Immature natural killer cell (primary cell): ENCODE measurements at regions not wholly inside any gene's neighbourhood (a gene's known extent, or its start where the extent isn't known, plus 50 kb on each side); places are given as distances from the start of the nearest gene placed in this dataset.

Experiments
- DNase-seq, 3 donors: peaks; one replicate each; pipeline ENCODE4 v3.0.0; 2022; ENCODE audit warnings: mixed read lengths in 1 of 3
- H3K27ac Mint-ChIP-seq, 6 donors: one replicate each; pipeline ENCODE4 v1.8.0; 2020; ENCODE audit warnings: mixed read lengths in 6 of 6, mild to moderate bottlenecking in 5 of 6, inconsistent platforms in 4 of 6, moderate library complexity in 3 of 6
- H3K27me3 Mint-ChIP-seq, 3 donors: one replicate each; pipeline ENCODE4 v1.8.0; 2020 to 2021; ENCODE audit warnings: low read depth in 3 of 3, mild to moderate bottlenecking in 3 of 3, mixed read lengths in 3 of 3, moderate library complexity in 3 of 3, inconsistent platforms in 1 of 3
- H3K36me3 Mint-ChIP-seq, 3 donors: one replicate each; pipeline ENCODE4 v1.8.0; 2020; ENCODE audit warnings: mixed read lengths in 3 of 3, inconsistent platforms in 2 of 3, mild to moderate bottlenecking in 2 of 3
- H3K4me1 Mint-ChIP-seq, 2 donors: one replicate each; pipeline ENCODE4 v1.8.0; 2020; ENCODE audit warnings: inconsistent platforms in 2 of 2, mild to moderate bottlenecking in 2 of 2, mixed read lengths in 2 of 2, moderate library complexity in 1 of 2
- H3K4me3 Mint-ChIP-seq, 5 donors: one replicate each; pipeline ENCODE4 v1.8.0; 2020; ENCODE audit warnings: mild to moderate bottlenecking in 5 of 5, mixed read lengths in 5 of 5, inconsistent platforms in 3 of 5, moderate library complexity in 3 of 5
- H3K9me3 Mint-ChIP-seq, 6 donors: one replicate each; pipeline ENCODE4 v1.8.0; 2020; ENCODE audit warnings: mild to moderate bottlenecking in 6 of 6, mixed read lengths in 6 of 6, inconsistent platforms in 4 of 6, moderate library complexity in 3 of 6

- Mint-ChIP-seq H3K4me1 (no peaks in the 10 kb centered on the region), H3K9me3 (no peaks in the 10 kb centered on the region), H3K36me3 (no peaks in the 10 kb centered on the region), H3K27ac (no peak overlapping the region), H3K27me3 (peaks cover 0 to 3% (median 2%) of the 10 kb centered on the region in 3 donors), H3K4me3 (no peak overlapping the region)
- no peak for DNase-seq
Observed at GRCh38 chr9:86772635-86772993, 174.7 kb downstream of the GAS1 start.

GRCh38 chr9:86771941-86772634, 175.2 kb downstream of the GAS1 start:
- no peak overlapping the region for H3K27ac Mint-ChIP-seq
- H3K27me3 Mint-ChIP-seq = peaks cover 0 to 3% (median 2%) of the 10 kb centered on the region in 3 donors
- no peaks in the 10 kb centered on the region for H3K4me1 Mint-ChIP-seq
- no peaks in the 10 kb centered on the region for H3K9me3 Mint-ChIP-seq
- H3K36me3 Mint-ChIP-seq = no peaks in the 10 kb centered on the region
- DNase-seq = no peak
- H3K4me3 Mint-ChIP-seq = no peak overlapping the region

- Mint-ChIP-seq H3K27me3 (peaks cover 0 to 5% (median 2%) of the 10 kb centered on the region in 3 donors), H3K4me1 (no peaks in the 10 kb centered on the region), H3K36me3 (no peaks in the 10 kb centered on the region)
Observed at GRCh38 chr9:86771420-86771819, 175.9 kb downstream of the GAS1 start.

GRCh38 chr9:86768709-86769108, 178.6 kb downstream of the GAS1 start:
- no peak overlapping the region for H3K4me3 Mint-ChIP-seq
- peaks cover 0 to 5% (median 2%) of the 10 kb centered on the region in 3 donors for H3K27me3 Mint-ChIP-seq
- H3K27ac Mint-ChIP-seq = no peak overlapping the region
- H3K4me1 Mint-ChIP-seq = no peaks in the 10 kb centered on the region
- peaks cover 0 to 3% (median 0%) of the 10 kb centered on the region in 6 donors for H3K9me3 Mint-ChIP-seq
- H3K36me3 Mint-ChIP-seq = no peaks in the 10 kb centered on the region
- DNase-seq = no peak

More at GRCh38 chr9:86771420-86771819, 175.9 kb downstream of the GAS1 start:
- H3K9me3 Mint-ChIP-seq = no peaks in the 10 kb centered on the region
- no peak overlapping the region for H3K27ac Mint-ChIP-seq
- no peak overlapping the region for H3K4me3 Mint-ChIP-seq
- DNase-seq = no peak

- DNase-seq = no peak
- H3K4me1 Mint-ChIP-seq = no peaks in the 10 kb centered on the region
- no peak overlapping the region for H3K4me3 Mint-ChIP-seq
- no peak overlapping the region for H3K27ac Mint-ChIP-seq
- H3K27me3 Mint-ChIP-seq = peaks cover 0 to 5% (median 2%) of the 10 kb centered on the region in 3 donors
- no peaks in the 10 kb centered on the region for H3K36me3 Mint-ChIP-seq
- peaks cover 0 to 5% (median 0%) of the 10 kb centered on the region in 6 donors for H3K9me3 Mint-ChIP-seq
Observed at GRCh38 chr9:86768020-86768419, 179.3 kb downstream of the GAS1 start.

GRCh38 chr9:86767373-86767772, 179.9 kb downstream of the GAS1 start:
- Mint-ChIP-seq H3K9me3 (peaks cover 0 to 5% (median 0%) of the 10 kb centered on the region in 6 donors), H3K4me1 (no peaks in the 10 kb centered on the region), H3K36me3 (no peaks in the 10 kb centered on the region)

GRCh38 chr9:86766912-86767311, 180.4 kb downstream of the GAS1 start:
- H3K4me3 Mint-ChIP-seq = no peak overlapping the region
- DNase-seq = no peak
- H3K27ac Mint-ChIP-seq = no peak overlapping the region
- H3K27me3 Mint-ChIP-seq = peaks cover 0 to 5% (median 2%) of the 10 kb centered on the region in 3 donors
- H3K9me3 Mint-ChIP-seq = peaks cover 0 to 5% (median 0%) of the 10 kb centered on the region in 6 donors
- no peaks in the 10 kb centered on the region for H3K4me1 Mint-ChIP-seq
- H3K36me3 Mint-ChIP-seq = no peaks in the 10 kb centered on the region

More at GRCh38 chr9:86767373-86767772, 179.9 kb downstream of the GAS1 start:
- no peak for DNase-seq
- no peak overlapping the region for H3K4me3 Mint-ChIP-seq
- H3K27ac Mint-ChIP-seq = no peak overlapping the region
- peaks cover 0 to 5% (median 2%) of the 10 kb centered on the region in 3 donors for H3K27me3 Mint-ChIP-seq

GRCh38 chr9:86766511-86766910, 180.8 kb downstream of the GAS1 start:
- no peak overlapping the region for H3K4me3 Mint-ChIP-seq

GRCh38 chr9:86765746-86766430, 181.4 kb downstream of the GAS1 start:
- H3K4me1 Mint-ChIP-seq = no peaks in the 10 kb centered on the region
- no peak overlapping the region for H3K27ac Mint-ChIP-seq
- H3K4me3 Mint-ChIP-seq = no peak overlapping the region
- no peak for DNase-seq
- no peaks in the 10 kb centered on the region for H3K36me3 Mint-ChIP-seq
- peaks cover 0 to 5% (median 0%) of the 10 kb centered on the region in 6 donors for H3K9me3 Mint-ChIP-seq
- H3K27me3 Mint-ChIP-seq = peaks cover 0 to 5% (median 2%) of the 10 kb centered on the region in 3 donors

More at GRCh38 chr9:86766511-86766910, 180.8 kb downstream of the GAS1 start:
- Mint-ChIP-seq H3K9me3 (peaks cover 0 to 5% (median 0%) of the 10 kb centered on the region in 6 donors), H3K27me3 (peaks cover 0 to 5% (median 2%) of the 10 kb centered on the region in 3 donors), H3K27ac (no peak overlapping the region), H3K4me1 (no peaks in the 10 kb centered on the region), H3K36me3 (no peaks in the 10 kb centered on the region)
- DNase-seq = no peak

- no peaks in the 10 kb centered on the region for H3K36me3 Mint-ChIP-seq
- peaks cover 0 to 5% (median 0%) of the 10 kb centered on the region in 3 donors for H3K27me3 Mint-ChIP-seq
- no peak overlapping the region for H3K4me3 Mint-ChIP-seq
- peaks cover 0 to 5% (median 0%) of the 10 kb centered on the region in 6 donors for H3K9me3 Mint-ChIP-seq
- no peak overlapping the region for H3K27ac Mint-ChIP-seq
- no peaks in the 10 kb centered on the region for H3K4me1 Mint-ChIP-seq
- no peak for DNase-seq
Observed at GRCh38 chr9:86764671-86765343, 182.5 kb downstream of the GAS1 start.

GRCh38 chr9:86764221-86764624, 183.1 kb downstream of the GAS1 start:
- DNase-seq = no peak
- no peak overlapping the region for H3K27ac Mint-ChIP-seq

GRCh38 chr9:86763791-86764190, 183.5 kb downstream of the GAS1 start:
- no peak for DNase-seq
- no peaks in the 10 kb centered on the region for H3K36me3 Mint-ChIP-seq
- no peak overlapping the region for H3K4me3 Mint-ChIP-seq
- H3K4me1 Mint-ChIP-seq = no peaks in the 10 kb centered on the region
- peaks cover 0 to 5% (median 0%) of the 10 kb centered on the region in 6 donors for H3K9me3 Mint-ChIP-seq
- no peak overlapping the region for H3K27ac Mint-ChIP-seq
- H3K27me3 Mint-ChIP-seq = peaks cover 0 to 9% (median 0%) of the 10 kb centered on the region in 3 donors

More at GRCh38 chr9:86764221-86764624, 183.1 kb downstream of the GAS1 start:
- no peak overlapping the region for H3K4me3 Mint-ChIP-seq
- no peaks in the 10 kb centered on the region for H3K4me1 Mint-ChIP-seq
- H3K36me3 Mint-ChIP-seq = no peaks in the 10 kb centered on the region
- peaks cover 0 to 5% (median 0%) of the 10 kb centered on the region in 6 donors for H3K9me3 Mint-ChIP-seq
- peaks cover 0 to 5% (median 0%) of the 10 kb centered on the region in 3 donors for H3K27me3 Mint-ChIP-seq

- no peak overlapping the region for H3K27ac Mint-ChIP-seq
- no peaks in the 10 kb centered on the region for H3K36me3 Mint-ChIP-seq
- no peaks in the 10 kb centered on the region for H3K4me1 Mint-ChIP-seq
- H3K27me3 Mint-ChIP-seq = peaks cover 0 to 6% (median 3%) of the 10 kb centered on the region in 3 donors
- peaks cover 0 to 3% (median 0%) of the 10 kb centered on the region in 6 donors for H3K9me3 Mint-ChIP-seq
- no peak for DNase-seq
- H3K4me3 Mint-ChIP-seq = no peak overlapping the region
Observed at GRCh38 chr9:86757382-86757720, 190.0 kb downstream of the GAS1 start.
